NCI-H146 (cell line): ENCODE measurements at regions not wholly inside any gene's neighbourhood (a gene's known extent, or its start where the extent isn't known, plus 50 kb on each side); places are given as distances from the start of the nearest gene placed in this dataset.

Experiments used
- DNase-seq: peaks from one replicate; lab custom pipeline; 2025; lab: John Stamatoyannopoulos, UW

DNA sequence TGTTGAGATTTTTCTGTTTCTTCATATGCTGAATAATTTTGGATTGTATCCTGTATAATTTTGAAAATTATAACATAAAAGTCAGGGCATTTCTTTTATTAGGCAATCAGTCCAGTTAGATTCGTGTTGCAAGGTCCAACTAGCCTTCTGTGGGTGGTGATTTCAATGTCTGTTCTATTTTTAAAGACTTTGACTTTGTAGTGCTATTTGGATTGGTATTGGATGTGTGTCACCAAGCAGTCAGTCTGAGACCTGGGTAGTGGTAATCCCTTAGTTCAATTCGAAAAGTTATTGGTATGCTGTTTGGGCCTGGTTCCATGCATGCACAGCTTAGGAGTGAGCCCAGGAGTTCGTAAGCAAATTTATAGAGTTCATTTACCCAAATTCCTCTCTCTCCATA, 82.2 kb downstream of the EPDR1 start:
- DNase-seq: no peak

DNA sequence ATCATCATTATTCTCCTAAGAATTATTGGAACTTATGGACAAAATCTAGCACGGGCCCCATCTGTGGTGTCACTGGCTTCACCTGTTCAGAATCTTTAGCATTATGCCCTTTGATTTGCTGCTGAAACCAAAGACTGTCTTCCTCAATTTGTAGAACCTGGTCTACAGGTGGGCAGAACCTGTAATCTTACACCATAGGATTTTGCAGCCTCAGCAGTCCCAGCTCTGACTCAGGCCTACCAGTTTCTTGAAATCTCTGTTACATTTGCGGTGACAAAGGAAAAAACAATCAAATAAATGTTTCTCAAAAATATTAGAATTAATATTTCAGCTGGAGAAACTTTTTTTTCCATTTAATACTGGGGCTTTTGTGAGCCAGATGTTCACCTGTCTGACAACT, 86.1 kb downstream of the EPDR1 start:
- DNase-seq: no peak

DNA sequence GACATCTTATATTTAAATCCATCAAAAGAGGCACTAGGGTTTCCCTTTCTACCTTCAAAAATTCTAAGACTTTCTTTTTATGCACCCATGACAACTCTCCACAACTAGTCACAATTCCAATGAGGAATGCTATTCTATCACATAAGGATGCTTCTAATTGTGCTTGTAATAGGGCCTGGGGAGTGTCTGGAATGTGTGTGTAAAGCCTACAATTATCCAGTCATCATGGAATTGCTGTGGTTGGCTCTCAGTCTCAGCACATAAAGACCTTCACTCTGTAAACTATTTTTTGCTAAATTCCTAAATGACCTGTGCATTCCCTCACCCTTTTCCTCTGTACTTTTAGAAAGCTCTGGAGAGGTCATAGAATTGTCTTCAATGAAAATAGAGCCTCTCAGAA, 86.7 kb downstream of the EPDR1 start:
- no peak for DNase-seq

DNA sequence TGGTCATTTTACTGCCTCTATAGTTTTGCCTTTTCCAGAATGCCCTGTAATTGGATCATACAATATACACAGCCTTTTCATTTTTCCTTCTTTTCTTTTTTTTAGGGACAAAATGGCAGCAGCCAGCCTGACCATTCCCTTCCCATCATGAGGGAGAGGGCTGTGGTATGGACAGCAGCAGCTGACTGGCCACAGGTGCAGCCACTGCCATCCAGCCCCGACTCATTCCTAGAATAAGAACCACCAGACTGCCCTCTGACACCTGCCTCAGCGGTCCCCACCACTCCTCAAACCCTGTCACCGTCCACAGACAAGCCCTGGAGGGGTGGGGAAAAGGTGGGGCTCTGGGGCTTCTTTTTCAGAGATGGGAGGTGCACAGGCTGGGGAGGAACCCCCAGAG, 92.8 kb downstream of the EPDR1 start:
- no peak for DNase-seq

DNA sequence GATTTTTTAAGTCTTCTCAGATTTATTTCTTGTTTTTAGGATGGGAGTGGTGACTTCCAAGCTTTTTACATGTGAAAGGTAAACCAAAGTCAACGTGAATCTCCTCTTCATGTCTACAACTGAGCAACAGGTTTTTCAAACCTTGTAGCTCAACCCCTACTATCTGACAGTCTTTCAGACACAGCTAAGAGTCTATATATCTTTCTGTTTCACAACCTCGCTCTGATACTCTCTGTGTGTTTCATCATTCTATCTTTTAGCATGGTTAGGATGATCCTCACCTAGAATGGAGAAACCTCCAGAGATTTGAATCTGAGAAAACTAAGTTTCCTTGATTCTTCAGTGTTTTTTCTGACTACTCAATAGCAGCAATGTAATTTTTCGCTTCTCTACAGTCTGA, 96.1 kb downstream of the EPDR1 start:
- DNase-seq: no peak

DNA sequence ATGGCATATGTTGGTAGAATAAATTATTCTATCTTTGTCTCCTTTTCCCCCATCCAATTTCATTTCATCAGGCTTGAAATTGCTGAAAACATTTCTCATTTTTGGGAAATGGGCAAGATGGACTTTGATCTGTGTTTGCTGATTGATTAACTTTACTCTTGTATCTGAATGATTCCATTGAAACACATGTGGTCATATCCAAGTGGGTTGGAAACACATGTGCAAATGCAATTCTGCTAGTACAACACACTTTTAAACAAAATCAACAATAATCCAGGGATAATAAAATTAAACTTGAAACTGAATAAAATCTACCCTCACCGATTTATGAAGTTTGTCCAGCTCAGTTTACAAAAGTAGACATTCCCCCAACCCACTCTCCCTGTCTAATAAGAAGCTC, 96.9 kb downstream of the EPDR1 start:
- DNase-seq: no peak

DNA sequence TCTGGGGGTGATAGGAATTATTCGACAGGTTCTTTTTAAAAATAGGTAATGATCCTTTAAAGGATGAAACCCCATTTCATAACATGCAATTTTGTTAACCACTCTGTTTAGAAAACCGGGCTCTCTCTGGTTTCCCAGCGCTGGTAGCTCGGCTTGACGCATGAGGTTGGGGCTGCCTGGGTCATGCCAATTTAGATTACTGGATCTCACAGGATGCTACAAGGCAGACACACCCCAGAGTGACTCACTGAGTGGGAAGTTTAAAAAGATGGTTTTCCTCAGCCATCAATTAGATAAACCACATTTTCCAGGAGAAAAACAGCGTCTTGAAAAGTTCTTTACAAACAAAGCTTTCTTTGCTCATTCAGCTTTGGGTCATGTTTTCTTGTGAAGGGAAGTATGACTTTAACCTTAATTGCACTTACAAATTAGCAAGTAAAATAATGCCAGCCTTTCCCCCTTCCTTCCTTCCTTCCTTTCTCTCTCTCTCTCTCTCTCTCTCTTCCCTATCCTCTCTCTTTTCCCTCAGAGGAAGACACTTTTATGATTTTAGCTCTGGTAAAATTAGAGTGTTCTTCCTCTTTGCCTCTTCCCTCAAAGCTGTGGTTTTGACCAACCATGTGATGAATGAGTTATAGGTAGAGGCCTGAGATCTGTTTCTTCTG, 99.8 kb downstream of the EPDR1 start:
- DNase-seq: no peak

DNA sequence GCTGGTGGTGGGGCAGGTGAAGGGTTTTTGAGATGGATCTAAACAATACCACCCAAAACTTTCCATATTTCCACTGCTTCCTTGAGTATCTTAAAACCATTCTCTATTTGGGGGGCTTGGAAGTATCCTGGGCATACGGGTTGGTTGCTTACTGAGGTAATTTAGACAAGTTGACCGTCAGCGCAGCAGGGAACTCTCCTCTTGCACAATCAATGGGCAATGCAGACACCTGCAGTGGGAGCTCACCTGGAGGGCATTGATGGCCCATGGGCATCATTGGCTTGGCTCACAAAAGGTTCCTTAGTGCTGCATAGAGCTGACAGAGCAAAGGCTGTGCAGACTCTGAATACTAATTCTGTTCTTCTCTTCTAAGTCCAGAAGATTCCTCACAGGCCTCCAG, 101.5 kb downstream of the EPDR1 start:
- DNase-seq: no peak

DNA sequence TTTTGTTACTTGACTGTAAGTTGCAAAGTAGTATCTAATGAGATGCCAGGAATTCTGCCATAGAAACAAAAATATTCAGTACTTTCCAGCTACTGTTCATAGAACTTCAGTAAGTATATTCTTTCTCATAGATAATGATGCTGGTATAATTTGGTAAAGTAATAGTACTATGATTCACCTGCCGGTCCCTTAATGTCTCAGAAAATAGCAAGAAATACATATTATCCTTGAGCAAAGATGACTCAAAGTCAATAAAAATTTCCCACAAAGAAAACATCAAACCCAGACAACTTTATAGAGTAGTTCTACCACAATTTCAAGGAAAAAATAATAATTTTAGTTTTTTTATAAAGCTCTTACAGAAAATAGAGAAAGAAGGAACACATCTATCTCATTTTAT, 105.4 kb downstream of the EPDR1 start:
- no peak for DNase-seq

DNA sequence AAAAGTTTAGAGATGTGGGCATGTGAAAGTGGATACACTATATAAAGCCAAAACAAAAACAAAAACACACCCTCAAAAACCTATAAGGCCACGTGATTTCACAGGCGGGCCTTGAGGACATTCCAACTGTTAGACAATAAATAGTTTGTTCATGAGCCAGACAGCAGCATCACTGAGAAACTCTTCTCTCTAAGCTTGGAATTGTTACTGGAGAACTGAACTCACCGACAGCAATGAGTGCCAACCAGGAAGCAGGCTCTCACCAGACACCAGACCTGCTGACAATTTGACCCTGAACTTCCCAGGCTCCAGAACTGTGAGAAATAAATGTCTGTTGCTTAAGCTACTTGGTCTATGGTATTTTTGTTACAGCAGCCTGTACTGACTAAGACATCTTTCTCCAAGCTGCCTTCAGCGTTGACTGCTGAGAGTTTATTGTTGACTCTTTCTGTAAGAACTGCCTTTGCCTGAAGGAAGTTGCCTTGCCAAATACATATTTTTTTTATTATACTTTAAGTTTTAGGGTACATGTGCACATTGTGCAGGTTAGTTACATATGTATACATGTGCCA, 107.5 kb downstream of the EPDR1 start:
- no peak for DNase-seq

DNA sequence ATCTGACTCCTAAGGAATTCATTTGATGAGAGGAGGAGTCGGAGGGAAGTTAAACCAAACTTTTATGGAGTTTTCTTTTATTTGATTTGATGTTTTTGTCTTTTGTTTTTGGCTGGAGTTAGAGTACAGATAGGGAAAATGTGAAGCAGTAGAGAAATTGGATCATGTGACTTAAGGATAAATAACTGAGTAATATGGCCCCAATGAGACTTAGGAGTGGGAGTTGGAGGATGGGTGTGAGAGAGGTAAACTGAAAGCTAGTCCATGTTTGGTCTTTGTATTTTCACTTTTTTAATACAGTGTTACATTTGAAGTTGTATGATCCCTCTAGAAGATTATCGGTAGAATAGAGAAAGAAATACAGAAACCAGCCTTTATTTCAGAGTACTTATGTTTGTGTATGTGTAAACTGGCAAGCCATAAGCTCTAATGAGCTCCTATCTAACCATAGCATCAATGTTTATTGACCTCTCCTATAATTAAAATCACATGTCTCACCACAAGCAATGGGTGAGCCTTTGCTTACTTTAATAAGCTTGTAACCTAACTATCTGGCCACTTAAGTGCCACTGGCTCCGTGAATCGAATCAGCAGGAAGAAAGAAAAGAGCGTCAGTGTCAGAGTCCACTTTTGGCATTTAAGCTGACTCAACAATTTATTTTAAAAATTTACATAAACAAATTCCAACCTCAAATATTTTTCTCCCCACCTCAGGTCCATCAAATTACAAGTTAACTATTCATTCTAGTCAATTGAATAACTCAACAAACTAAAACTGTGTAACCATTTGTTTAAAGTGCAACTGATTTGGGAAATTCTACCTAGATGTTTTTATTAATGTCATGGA, 113.8 kb downstream of the EPDR1 start:
- no peak for DNase-seq

DNA sequence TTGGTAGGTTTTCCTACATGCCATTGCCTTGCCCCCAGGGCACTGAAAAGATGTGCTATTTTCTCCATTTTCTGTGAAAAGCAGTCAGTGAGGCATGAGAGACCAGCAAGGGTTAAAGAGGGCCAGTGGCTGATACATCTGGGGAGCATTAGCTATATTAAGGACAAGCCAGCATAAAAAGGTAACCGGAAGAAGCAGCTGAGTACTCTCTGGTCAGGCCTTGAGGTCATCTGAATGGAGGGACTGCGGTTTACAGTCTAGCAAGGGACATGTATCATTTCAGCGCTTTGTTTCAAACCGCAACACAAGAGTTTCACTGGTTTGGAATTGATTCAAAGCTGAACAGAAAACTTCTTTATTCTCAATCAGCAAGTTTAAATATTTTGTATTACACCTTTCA, 120.4 kb downstream of the EPDR1 start:
- DNase-seq: no peak

DNA sequence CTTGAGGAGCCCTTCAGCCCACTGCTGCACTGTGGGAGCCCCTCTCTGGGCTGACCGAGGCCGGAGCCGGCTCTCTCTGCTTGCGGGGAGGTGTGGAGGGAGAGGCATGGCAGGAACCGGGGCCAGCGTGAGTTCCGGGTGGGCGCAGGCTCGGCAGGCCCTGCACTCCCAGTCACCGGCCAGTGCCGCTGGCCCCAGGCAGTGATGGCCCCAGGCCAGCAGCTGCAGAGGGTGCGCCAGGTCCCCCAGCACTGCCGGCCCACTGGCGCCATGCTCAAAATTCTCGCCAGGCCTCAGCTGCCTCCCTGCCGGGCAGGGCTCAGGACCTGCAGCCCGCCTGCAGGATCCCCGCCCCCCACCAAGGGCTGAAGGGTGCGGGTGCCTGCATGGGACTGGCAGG, 128.4 kb upstream of the STARD3NL start:
- no peak for DNase-seq

DNA sequence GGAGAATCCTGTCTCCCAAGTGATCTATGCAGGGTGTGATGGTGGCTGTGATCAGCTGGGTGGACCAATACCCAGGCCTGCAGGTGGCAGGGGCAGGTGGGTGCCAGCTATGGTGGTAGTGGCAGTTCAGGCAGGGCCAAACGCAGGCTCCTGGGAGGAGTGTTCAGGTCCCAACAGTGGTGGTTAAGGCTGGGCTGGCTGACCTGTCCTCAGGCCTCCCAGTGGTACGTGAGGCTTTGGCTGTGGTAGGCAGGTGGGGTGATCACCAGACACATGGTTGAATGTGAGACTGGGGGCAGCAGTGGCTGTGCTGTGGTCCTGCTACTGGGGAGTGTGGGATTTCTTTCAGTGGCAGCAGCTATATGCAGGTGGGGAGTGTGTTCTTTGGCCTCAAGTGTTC, 126.7 kb upstream of the STARD3NL start:
- no peak for DNase-seq

DNA sequence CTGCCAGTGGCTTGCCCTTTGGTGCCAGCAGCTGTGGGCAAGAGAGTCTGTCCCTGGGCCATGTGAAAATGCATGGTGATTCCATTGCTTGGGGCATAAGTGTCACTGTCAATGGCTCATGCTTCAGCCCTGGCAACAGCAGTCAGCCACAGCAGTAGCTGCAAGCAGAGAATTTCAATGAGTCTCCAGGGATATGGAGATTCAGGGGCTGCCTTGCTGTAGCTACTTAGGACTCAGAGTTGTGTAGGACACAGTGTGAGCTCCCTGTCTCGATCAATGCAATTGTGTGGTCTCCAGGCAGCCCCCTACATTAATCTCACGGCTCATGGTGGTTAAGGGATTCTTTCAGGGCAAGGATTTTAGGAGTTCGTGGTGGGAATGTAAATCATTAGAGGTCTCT, 126.3 kb upstream of the STARD3NL start:
- no peak for DNase-seq

DNA sequence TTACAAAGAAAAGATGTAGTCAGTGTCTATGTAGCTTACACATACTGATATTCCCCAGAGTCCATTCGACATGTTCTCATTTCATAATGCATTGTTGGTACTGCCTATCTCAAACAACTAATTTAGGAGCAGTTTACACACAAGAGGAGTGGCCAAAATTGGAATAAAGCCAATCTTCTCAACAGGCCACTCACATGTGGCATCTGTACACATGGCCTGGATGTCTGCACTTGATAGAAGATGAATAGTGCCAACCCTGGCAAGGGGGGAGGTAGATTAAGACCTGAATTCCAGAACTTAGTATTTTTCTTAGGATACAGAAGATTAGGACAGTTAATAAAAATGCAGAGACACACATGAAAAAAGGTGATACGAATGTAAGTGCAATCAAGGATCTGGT, 125.3 kb upstream of the STARD3NL start:
- DNase-seq: no peak

DNA sequence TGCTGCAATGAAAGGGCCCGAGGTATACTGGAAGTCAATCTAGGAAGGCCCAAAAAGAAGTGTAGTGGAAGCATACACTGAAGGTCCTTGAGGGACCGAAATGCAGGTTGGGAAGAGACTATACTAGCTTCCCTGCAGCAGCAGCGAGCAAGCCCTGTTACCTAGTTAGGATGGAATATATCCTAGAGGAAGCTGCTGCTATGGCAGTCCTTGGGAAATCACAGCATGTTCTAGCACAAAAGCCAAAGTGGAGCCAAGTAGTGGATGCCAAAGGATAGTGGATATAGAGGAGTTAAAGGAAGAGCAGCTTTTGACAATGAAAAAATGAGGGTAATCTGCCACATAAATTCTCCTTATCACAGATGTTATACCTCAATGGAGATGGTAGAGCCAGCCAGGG, 123.8 kb upstream of the STARD3NL start:
- DNase-seq: no peak

DNA sequence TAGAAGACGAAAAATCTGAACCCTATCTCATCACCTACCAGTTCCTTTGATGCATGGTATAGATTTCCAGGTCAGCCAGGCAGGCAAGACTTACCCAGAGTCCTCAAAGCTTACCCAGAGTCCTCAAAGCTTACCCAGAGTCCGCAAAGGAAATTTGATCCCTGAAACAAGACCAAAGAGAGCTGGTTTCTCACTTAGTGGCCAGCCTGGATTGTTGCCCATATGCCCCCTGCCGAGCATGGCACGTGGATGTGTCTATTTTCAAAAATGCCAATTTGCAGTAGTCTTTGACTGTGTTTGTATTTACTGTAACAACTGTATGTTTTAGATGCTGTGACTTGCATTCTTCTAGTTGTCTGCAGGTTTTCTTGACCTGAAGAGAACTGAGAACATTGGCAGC, 120.2 kb upstream of the STARD3NL start:
- DNase-seq: no peak

DNA sequence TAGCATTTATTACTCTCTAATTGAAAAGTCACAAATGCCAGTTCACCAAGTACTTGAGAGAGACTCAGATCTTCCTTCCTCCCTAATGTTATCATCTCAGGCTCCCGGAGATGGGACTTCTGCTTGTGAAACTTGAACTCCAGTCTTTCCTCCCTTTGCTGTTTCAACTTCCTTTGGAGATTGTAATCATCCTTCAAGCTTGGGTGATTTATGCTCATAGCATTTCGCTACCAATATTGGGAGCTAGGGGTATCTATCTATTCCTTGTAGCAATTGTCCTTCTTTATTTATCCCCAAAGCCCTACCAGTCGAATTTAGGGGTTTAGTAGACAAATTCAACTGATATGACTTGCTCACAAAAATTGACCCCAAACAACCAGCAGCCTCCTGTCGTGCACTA, 117.9 kb upstream of the STARD3NL start:
- no peak for DNase-seq

DNA sequence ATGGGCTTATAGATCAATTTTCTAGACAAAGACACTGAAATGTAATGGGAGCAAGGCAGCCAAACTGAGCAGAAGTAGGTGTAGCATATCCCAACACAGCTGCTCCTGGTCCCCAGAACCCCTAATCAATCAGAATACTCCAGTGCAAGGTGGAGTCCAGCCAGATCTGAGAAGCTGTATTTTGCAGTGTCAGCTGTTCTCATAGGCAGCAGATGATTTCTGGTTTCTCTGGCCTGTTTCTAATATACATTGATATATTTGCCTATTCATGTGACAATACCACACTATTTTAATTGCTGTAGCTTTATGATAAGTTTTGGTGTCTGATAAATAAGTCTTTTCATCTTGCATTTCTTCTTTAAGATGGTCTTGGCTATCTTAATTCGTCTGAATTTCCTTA, 117.4 kb upstream of the STARD3NL start:
- DNase-seq: no peak

DNA sequence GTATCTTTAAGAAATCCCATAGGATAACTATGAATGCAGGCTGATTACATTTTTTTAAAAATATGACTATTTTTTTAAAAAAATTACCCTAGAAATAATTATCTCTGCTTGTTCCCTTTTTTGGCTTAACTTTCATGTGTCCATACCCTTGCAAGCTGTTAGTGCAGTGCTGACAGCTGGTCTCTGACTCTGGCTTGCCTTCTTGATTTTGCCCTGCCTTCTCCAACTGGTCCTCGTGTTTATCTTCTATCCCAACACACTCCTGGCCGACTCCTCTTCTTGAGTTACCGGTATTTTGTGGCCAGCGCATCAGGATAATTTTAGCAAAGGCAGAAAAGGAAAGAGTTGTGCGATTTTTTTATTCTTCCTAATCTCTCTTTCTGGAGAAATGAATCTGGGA, 111.7 kb upstream of the STARD3NL start:
- no peak for DNase-seq

DNA sequence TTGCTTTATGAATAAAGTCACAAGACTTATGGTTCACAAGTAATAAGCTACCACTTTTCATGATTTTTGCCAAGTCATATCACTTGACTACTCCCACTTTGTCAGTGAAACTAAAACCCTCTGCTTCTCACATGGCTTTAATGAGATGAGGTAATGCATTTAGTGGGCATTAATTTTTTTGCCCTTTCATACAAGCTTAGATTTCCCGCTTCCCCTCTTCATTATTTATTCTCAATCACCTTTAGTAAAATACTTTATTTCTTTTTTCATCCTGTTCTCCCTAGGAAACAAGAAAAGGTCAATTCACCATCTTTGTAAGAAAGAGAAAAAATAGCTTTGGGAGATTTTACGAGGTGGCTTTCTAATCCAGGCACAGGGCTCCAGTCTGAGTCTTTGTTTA, 109.6 kb upstream of the STARD3NL start:
- no peak for DNase-seq

DNA sequence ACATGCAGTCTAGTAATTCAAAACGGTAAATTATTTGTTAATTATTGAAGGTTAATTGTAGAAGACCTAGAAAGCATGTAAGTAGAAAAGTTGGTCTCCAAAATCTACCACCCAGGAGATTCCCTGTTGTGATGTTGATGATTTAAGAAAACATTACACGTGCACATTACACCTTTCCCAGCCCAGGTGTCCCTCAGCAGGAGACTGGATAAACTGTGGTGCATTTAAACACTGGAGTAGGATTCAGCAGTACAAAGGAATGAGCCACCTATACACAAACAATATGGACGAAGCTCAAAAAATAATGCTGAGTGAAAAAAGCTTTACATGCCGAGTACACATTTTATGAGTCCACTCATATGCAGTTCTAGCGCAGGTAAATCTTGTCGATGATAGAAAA, 109.0 kb upstream of the STARD3NL start:
- DNase-seq: no peak

DNA sequence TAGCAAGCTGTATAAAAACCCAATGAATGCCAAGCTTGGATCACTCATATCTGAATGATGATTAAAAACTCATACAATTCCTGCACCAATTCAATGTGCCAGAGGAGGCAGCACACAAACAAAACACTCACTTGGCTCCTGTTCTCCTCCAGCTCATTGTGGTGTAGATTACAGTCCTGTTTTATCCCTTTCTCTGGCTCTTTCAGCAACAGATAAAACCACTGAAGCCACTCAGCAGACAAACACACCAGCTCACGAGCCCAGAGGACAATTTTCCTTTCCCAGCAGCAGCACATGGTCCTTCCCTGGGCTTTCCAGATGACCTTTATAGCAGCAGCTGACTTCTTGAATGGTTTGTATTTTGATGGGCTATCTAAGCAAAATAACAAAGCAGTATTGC, 107.3 kb upstream of the STARD3NL start:
- no peak for DNase-seq
